Ovary (tissue), 1 donor: ENCODE measurements at regions not wholly inside any gene's neighbourhood (a gene's known extent, or its start where the extent isn't known, plus 50 kb on each side); places are given as distances from the start of the nearest gene placed in this dataset.

Experiments
- EP300 ChIP-seq: sonication (generic); formaldehyde crosslinking; IDR thresholded peaks from one replicate; pipeline ENCODE4 v1.6.1; 2017; ENCODE audit warnings: antibody characterized with exemption
- POLR2A ChIP-seq: fragments of 450-650 bp; IDR thresholded peaks from one replicate; pipeline ENCODE4 v1.6.1; 2017; ENCODE audit warnings: antibody characterized with exemption, mild to moderate bottlenecking, moderate library complexity

- TF ChIP-seq EP300 (no peak), POLR2A (no peak)
These were observed 591.8 kb downstream of the EPHA3 start for GRCh38 chr3:89699229-89699628.
